ENCODE measurements at regions not wholly inside any gene's neighbourhood (a gene's known extent, or its start where the extent isn't known, plus 50 kb on each side); places are given as distances from the start of the nearest gene placed in this dataset.
"Not testable (repeated sequence)": the region's sequence is repeated elsewhere in the genome, so short reads cannot be mapped to it uniquely, and the experiment has no call there.

- no peak for DNase-seq (ENCODE audit: low read depth in 2 of 2)
Observed at GRCh38 chr13:44305917-44306370, 67.7 kb upstream of the SERP2 start.

- DNase-seq (ENCODE audit: low read depth in 2 of 2), result no peak
Observed at GRCh38 chr13:44306371-44307192, 67.0 kb upstream of the SERP2 start.

- no peak for DNase-seq (ENCODE audit: low read depth in 2 of 2)
Observed at GRCh38 chr13:44307255-44307654, 66.4 kb upstream of the SERP2 start.

GRCh38 chr13:44307844-44308243 is 65.8 kb upstream of the SERP2 start:
- DNase-seq (ENCODE audit: low read depth in 2 of 2), result no peak

- DNase-seq (ENCODE audit: low read depth in 2 of 2), result no peak
Observed at GRCh38 chr13:44308352-44308751, 65.3 kb upstream of the SERP2 start.

- no peak for DNase-seq (ENCODE audit: low read depth in 2 of 2)
Observed at GRCh38 chr13:44309794-44310757, 63.5 kb upstream of the SERP2 start.

- DNase-seq (ENCODE audit: low read depth in 2 of 2), result no peak
Observed at GRCh38 chr13:44311011-44311780, 62.4 kb upstream of the SERP2 start.

- DNase-seq (ENCODE audit: low read depth in 2 of 2), result no peak
Observed at GRCh38 chr13:44312131-44312530, 61.5 kb upstream of the SERP2 start.

GRCh38 chr13:44312834-44313551 is 60.6 kb upstream of the SERP2 start:
- no peak for DNase-seq (ENCODE audit: low read depth in 2 of 2)

- no peak for DNase-seq (ENCODE audit: low read depth in 2 of 2)
Observed at GRCh38 chr13:44313674-44314073, 60.0 kb upstream of the SERP2 start.

GRCh38 chr13:44314160-44314559 is 59.5 kb upstream of the SERP2 start:
- DNase-seq (ENCODE audit: low read depth in 2 of 2), result not testable (repeated sequence)

- no peak for DNase-seq (ENCODE audit: low read depth in 2 of 2)
Observed at GRCh38 chr13:44317752-44318151, 55.9 kb upstream of the SERP2 start.

GRCh38 chr13:44318161-44318560 is 55.5 kb upstream of the SERP2 start:
- no peak for DNase-seq (ENCODE audit: low read depth in 2 of 2)

GRCh38 chr13:44320611-44321010 is 53.0 kb upstream of the SERP2 start:
- DNase-seq (ENCODE audit: low read depth in 2 of 2), result no peak

- DNase-seq (ENCODE audit: low read depth in 2 of 2), result no peak
Observed at GRCh38 chr13:44321961-44322360, 51.7 kb upstream of the SERP2 start.

GRCh38 chr13:44322928-44323327 is 50.7 kb upstream of the SERP2 start:
- no peak for DNase-seq (ENCODE audit: low read depth in 2 of 2)

- no peak for DNase-seq (ENCODE audit: low read depth in 2 of 2)
Observed at GRCh38 chr13:44323754-44324153, 49.9 kb upstream of the SERP2 start.

All from activated CD8-positive, alpha-beta memory T cell treated with anti-CD3 and anti-CD28 coated beads for 4 hours (primary cell).